ENCODE measurements at regions not wholly inside any gene's neighbourhood (a gene's known extent, or its start where the extent isn't known, plus 50 kb on each side); places are given as distances from the start of the nearest gene placed in this dataset.

DNA sequence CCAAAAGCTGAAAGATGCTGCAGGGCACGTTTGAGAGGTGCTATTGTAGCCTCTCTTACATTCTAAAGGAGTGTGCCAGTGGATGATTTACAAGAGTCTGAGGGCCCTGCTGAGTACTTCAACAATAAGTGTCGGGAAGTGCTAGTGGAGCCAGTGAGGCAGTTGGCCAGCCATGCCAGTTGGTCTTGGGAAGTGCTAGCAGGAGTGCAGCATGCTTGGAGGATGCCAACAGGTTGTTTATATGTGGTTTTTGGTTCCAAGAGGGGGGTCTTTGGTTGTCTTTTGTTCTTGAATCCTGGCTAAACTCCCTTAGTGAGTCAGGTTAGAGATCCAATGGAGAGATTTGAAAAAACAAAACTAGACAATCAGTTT is 335.3 kb downstream of the PABPC4L start:
- no peak for ATAC-seq

DNA sequence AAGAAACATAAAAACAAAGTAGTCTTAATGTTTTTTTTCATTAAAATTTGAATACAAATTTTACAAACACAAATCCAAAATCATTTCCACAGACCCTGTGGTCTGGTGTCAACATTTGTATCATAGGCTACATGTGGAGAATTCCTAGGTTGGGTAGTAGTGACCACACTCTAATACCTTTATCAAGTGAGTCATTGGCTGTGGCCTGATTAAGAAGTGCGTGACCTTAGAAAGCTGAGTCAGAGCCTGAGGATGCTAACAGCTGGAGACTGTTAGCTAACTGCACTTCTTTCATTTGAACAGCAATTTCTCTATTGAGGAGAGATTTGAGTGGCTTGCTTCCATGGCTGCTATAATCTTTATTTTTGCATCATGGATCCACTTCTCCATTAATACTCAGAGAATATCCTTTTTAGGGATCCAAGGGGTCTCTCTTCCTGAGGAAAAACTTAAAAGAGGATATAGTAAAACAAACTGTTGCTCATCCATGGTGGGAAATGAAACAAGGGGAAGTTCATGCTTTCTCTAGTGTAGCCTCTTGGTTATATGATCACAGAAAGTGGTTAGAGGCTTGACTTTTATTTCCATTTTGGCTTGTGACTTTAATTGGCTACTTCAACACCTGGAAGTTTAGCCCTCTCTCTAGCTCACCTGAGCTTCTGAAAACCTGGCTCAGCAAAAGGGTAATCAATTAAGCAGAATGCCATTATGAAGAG is 335.8 kb downstream of the PABPC4L start:
- no peak for ATAC-seq

DNA sequence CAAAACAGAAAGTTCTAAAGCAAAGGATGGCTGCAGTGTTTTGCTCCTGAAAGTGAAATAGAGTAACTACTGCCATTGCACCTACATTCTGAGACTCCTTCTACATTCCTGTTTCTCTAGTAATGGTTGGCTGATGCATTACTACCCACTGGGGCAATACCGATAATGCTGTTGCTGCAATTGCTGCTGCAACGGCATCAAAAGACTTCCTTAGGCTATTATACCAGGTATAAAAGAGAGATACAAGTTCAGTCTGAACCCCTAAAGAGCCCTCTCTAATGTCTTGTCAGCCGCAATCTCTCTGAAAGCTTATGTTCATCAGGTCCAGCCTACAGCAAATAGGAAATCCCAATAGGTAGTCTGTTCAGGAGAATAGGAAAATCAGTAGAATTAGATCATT is 338.4 kb downstream of the PABPC4L start:
- ATAC-seq = no peak

DNA sequence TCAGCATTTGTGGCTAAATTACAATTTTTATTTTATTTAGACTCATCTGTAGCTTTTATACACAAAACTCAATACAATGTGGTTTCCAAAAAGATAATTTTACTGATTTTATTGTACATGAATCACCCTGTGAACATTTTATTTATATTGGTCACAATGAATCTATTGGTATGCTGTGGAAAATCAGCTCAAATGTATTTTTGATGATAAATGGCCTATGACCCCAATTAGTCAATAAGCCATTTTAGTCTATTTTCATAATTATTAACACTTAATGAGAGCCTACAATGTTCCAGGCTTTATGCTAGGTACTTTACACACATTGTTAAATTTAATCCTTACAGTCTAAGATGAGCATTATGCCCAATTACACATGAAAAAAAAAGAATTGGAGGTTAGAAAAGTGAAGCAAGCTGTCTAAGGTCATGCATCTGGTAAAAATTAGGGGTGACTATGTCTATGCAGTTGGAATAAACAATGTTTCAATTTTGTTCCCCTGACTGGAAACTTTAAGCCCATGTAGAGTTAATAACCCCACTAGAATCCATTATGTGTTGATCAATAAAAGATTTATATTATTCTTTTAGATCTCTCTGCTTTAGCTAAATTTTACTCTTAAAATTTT is 344.7 kb downstream of the PABPC4L start:
- no peak for ATAC-seq

DNA sequence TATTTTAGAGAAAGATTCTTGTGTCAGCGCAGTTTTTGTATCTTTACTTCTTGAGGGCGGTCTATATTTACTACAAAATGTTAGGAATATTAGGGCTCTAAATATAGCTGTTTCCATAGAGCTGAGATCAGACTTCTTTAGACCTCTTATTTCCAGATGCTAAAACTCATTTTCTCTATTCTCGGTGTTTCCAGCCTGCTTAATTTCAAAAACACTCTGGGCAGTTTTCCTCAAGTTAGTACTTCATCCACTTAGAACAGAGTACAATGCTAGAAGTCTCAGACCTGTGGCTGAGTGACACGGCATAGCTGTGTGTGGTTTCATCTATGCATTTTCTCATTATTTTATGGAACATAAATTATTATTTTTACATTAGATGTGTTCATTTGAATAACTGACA is 346.6 kb downstream of the PABPC4L start:
- ATAC-seq = no peak

DNA sequence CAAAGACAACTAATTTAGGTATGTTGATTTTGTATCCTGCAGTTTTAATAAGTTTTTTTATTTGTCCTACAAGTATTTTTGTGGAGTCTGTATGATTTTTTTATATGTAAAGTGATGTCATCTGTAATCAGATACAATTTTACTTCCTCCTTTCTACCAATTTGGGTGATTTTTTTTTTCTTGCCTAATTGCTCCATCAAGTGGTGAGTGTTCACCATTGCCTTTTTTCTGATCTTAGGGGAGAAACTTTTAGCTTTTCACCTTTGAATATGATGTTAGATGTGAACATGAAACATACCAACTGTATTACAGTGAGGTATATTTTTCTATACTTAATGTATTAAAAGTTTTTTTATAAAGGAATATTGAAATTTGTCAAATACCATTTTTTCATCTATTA is 362.3 kb downstream of the PABPC4L start:
- no peak for ATAC-seq

DNA sequence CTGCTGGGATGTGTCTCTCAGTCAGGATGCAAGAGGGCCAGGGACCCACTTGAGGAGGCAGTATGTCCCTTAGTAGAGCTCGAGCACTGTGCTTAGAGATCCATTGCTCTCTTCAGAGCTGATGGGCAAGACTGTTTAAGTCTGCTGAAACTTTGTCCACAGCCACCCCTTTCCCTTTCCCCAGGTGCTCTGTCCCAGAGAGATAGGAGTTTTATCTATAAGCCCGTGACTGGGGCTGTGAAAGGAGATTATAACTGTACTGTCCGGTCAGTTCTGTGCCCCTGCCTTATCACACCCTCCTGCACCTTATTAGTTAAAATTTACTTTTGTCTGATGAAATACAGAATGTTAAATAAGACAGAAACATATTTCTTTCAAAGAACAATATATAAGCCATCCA is 378.4 kb downstream of the PABPC4L start:
- no peak for ATAC-seq

DNA sequence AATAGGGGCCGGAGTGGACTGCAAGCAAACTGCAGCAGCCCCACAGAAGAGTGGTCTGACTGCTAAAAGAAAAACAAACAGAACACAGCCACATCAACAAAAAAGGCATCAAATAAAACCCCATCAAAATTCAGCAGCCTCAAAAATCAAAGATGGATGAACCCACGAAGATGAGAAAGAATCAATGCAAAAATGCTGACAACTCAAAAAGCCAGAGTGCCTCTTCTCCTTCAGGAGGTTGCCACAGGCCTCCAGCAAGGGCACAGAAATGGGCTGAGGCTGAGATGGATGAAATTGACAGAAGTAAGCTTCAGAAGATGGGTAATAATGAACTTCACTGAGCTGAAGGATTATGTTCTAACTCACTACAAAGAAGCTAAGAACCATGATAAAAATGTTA is 388.6 kb downstream of the PABPC4L start:
- ATAC-seq = no peak

DNA sequence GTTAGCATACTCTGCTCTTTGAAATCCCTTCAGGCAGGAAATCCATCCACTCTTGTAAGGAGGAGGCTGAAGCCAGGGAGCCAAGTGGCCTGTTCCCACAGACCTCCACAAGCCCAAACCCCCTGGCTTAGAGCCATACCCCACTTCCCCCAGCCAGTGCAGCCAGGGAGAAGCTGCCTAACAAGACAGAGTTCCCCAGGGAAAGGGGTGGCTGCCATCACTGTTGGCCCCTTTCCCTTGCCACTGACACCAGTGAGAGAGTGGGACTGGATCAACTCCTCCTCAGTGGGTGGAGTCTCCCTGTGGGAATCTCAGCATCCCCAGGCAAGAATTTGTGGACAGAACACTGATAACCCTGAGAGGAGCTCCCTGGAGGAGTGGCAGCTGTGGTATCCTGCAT is 389.4 kb downstream of the PABPC4L start:
- ATAC-seq = no peak

DNA sequence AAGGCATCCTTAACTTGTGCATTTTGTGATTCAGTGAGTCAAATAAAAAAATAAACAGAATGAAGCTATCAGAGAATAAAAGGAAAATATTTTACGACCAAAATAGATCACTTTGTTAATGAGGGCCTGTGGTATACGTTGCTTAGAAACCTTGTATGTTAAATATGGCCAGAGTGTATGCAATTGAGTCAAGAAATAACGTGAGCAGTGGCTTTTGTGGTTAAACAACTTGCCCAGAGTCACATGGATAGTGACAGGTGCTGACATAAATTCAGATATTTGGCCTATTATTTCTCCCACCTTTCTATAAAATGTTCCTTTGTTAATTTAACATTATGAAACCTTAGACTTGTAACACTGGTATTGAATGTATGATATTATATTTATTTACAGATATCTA is 393.4 kb downstream of the PABPC4L start:
- no peak for ATAC-seq

DNA sequence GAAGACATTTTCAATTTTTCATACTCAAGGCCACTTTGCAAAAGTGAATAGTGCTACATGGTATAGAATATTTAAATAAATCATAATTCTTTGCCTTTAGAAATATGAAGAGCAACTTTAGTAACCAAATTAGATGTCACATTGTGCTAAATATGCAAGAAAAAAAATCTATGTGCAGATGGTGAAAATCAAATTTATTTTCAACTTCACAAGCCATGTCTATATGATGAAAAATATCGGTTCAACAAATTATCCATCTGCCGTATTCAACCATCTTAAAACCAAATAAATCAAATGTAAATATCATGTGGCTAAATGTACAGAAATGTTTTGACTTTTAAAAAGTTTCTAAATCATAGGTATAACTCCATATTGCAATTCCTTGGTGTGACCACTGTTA is 398.2 kb downstream of the PABPC4L start:
- ATAC-seq = no peak

DNA sequence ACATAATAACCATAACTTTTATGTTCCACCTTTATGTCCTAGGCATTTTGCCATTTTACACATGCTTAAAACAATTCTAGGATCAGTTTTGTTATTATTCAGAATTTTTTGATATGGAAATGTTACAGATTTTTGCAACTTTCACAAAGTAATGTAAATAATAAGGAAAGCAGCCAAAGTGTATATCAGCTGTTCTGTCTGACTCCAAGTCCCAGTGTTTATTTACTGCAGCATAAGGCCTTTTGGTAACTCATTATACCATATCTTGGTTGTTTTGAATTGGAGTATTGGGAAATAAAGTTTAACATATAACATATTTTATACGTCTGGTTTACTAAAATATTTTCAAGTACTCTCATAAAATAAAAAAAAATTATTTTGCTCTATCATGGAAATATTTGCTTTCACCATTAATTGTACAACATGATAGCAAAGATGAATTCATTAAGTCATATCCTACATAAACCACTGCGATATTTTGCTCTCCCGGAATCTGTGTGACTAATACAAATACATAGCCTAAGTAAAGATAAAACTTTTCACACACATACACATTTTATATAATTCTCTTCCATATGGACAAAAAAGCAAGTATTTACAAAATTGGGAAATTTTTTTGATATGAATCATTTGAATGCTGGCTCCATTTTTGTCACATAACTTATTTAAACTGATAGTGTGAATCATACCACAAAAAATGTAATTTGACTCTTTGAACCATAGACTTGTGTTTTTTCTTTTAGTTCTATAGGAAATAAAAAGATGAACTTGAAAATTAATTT is 399.0 kb downstream of the PABPC4L start:
- no peak for ATAC-seq

DNA sequence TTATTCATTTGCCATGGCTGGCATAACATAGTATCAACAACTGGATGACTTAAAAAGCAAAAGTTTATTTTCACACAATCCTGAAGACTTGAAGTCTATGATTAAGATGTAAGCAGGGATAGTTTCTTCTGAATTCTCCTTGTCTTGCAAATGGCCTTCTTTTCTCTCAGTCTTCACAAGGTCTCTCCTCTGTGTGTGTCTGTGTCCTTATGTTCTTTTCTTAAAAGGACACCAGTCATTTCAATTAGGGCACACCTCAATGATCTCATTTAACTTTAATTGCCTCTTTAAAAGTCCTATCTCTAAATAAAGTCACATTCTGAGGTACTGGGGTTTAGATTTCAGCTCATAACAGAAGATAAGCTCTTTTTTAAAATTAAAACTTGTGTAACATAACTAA is 399.7 kb downstream of the PABPC4L start:
- ATAC-seq = no peak

DNA sequence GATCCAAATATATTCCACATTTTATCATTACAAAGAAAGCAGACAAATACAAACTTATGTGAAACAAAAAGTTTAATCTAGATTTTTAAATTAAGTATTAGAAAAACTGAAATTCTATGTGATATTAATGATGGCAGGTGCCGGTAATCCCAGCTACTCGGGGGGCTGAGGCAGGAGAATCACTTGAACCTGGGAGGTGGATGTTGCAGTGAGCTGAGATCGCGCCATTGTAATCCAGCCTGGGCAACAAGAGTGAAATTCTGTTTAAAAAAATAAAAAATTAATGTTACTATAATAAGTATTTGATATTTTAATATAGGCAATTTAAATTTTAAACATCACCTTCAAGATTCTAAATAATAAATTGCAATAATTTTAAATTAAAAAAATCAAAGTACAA is 400.6 kb downstream of the PABPC4L start:
- ATAC-seq = no peak

DNA sequence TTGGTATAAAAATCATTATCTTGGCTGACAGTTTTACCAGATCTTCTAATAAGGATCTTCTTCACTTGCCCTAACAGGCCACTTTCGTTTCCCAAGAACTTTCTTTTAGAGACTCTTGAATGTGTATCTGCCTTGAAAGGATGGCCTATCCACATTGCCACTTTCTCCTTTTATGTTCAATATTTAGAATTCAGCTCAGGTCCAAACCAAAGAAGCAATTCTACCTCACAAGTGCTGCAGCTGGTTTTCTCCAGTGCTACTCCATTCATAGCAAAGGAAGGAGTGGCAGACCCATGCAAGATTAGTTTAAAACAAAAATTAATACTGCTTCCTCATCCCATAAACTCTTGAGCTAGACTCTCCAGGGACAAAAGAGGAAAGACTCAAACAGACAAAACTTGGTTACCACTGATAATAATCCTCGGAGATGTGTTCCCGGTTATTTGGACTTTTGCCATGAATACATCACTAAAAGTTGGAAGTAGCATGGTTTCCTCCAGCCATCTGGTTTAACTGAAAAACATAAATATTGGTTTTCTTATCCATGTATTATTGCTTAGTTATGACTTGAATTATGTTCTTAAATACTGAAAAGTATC is 401.8 kb downstream of the PABPC4L start:
- no peak for ATAC-seq

DNA sequence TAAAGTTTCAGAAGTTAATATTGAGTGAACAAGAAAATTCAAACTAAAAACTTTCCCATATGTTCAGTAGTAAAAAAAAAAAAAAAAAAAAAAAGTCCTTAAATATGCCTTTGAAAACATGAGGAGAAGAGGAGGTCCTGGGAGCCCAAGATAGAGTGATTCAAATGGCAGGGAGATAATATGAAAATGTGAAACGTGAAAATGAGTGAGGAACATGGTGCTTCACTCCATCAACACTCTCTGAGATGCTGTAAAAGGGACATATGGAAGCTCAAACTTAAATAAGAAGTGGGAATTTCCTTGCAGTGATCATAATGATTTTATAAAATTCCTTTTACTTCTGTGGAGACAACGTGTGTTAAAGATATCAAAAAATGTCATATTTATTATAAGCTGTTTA is 423.9 kb downstream of the PABPC4L start:
- no peak for ATAC-seq

DNA sequence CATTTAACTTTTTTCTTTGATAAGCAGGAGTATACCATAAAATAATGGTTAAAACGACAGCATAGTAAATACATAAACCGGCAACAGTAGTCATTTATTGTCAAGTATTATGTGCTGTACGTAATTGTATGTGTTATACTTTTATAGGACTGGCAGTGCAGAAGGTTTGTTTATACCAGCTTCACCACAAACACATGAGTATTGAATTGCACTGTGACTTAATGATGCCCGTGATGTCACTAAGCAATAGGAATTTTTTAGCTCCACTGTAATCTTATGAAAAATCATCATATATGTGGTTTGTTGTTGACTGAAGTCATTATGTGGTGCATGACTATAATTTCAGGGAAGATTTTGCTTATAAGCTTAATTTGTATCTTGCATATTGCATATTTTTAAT is 424.6 kb downstream of the PABPC4L start:
- ATAC-seq = no peak

DNA sequence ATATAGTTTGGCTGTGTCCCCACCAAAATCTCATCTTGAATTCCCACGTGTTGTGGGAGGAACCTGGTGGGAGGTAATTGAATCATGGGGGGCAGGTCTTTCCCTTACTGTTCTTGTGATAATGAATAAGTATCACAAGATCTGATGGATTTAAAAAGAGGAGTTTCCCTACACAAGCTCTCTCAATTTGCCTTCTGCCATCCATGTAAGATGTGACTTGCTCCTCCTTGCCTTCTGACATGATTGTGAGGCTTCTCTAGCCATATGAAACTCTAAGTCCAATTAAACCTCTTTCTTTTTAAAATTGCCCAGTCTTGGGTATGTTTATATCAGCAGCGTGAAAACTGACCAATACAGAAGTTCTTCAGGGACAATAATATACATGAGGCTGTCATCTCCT is 425.1 kb downstream of the PABPC4L start:
- ATAC-seq = no peak

DNA sequence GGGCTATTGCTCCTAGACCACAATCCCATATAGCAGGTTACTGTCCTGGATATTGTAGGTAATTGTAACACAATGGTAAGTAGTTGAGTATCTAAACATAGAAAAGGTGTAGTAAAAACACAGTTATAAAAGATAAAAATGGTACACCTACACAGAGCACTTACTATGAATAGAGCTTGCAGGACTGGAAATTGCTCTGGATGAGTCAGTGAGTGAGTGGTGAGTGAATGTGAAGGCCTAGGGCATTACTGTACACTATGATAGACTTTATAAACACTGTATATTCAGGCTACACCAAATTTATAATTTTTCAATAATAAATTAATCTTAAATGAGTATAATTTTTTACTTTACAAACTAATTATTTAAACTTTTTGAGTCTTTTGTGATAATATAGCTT is 425.7 kb downstream of the PABPC4L start:
- no peak for ATAC-seq

DNA sequence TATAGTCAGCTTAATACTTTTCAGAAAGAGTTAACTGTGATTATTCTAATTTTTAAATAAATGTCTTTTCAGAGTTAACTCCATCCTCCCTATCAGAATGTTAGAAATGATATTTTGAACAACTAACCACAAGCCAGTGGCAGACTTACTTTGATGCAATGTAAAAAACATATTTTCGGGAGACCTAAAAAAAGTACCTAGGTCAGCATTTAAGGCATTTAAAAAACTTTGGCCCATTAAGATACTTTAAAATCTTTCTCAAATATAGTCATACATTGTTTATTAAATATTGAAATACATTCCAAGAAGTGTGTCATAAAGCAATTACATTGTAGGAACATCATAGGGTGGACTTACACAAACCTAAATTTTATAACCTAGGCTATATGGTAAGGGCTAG is 426.1 kb downstream of the PABPC4L start:
- no peak for ATAC-seq

DNA sequence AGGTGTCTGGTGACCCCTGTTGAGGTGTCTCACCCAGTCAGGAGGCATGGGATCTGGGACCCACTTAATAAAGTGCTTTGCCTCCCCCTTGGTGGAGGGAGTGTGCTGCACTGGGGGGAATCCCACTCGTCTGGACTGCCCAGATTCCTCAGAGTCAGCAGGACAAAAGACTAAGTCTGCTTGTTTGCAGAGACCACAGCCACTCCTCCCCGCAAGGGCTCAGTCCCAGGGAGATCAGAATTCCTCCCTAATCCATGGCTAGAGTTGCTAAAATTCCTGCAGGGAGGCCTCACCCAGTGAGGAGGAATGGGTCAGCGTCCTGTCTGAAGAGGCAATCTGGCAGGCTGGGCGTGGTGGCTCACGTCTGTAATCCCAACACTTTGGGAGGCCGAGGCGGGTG is 442.2 kb downstream of the PABPC4L start:
- no peak for ATAC-seq

DNA sequence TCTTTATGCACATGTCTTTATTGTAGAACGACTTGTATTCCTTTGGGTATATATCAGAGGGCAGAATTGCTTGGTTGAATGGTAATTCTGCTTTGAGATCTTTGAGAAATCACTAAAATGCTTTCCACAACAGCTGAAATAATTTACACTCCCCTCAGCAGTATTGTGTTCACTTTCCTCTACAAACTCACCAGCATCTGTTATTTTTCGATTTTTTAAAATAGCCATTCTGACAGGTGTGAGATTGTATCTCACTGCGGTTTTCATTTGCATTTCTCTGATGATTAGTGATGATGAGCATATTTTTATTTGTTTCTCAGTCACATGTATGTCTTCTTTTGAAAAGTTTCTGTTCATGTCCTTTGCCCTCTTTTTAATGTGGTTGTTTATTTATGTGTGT is 459.8 kb downstream of the PABPC4L start:
- ATAC-seq = no peak

DNA sequence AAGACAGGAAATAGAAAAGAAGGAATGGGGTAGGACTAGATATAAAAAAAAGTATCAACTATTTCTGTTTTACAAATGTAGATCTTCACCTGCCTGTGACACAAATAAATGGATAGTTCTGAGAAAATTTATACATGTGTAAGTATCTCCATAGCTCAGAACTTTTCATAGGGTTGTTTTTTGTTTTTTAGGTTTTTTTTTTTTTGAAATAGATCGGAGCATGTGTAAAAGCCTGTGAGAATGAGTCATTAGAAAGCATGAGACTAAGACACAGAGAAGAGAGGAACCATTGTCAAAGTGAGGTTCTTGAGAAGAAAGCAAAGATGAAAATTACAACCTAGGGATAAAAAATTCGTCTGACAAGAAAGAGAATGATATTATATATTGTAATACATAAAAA is 481.6 kb downstream of the PABPC4L start:
- no peak for ATAC-seq

DNA sequence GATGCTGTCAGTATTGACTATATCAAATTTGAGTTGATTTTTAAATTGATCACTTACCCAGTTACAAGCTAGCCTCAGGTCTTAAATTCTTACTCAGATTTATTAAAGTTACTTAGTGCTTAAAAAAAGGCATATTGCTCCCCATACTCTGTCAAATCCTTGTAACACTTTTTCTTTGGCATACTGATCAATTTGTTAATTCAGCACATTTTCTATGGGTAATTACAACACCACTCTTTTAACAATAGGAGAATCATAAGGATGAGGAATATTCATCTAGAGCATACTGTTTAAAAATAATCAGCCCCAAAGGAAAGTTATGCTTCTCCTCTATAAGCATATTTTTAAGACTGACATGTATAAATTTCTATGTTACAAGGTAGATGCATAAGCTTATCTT is 482.5 kb downstream of the PABPC4L start:
- no peak for ATAC-seq

Data from esophagus mucosa (tissue), 1 donor.